HG02852 (cell line): ENCODE measurements at regions not wholly inside any gene's neighbourhood (a gene's known extent, or its start where the extent isn't known, plus 50 kb on each side); places are given as distances from the start of the nearest gene placed in this dataset.
A peak's percentile ranks its signal among the peaks of the same experiment; 100 is the strongest.
"Not testable (repeated sequence)": the region's sequence is repeated elsewhere in the genome, so short reads cannot be mapped to it uniquely, and the experiment has no call there.

Source experiments
- ATAC-seq: cut with Tn5 transposase; IDR thresholded peaks from one replicate; pipeline ENCODE4 v1.9.1; 2021; ENCODE audit warnings: mild to moderate bottlenecking, moderate library complexity; ENCODE audit not compliant: unreplicated experiment

DNA sequence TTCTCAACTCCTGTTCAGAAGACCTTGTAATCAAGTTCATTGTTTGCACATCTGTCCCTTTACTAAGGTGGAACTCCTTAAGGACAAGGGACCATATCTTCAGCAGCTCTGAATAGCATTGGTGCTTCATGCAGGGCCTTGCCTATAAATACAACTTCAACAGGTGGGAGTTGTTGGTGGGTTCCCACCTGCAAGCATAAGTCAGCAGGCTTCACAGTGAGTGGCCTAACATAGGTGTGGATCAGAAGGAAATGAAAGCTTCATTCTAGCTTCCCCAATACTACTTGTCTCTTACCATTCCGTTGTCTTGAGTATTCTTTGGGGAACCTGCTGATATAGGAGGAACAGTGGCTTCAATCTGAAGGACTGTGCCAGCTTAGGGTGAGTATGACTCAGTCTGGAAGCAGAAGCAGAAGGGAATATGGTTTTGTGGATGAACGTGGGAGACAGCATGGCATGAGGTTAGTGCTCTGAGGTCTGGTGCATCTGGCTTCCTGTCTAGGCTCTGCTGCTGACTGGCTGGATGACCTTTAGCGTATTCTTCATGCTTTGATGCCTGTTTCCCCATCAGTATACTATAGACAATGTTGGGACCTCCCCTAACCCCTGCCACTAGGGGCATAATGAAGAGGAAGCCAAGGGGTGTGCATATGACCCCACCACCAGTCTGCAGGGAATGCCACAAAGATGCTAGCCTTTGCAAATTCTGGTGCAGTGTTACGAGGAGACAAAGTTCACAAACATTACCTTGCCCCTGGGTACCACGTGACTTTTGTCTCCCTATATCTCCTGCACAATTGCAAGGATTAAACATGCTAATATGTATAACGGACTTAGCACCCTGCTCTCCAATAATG lies 192.3 kb downstream of the PALM2AKAP2 start:
- ATAC-seq, result peak; percentile 35

DNA sequence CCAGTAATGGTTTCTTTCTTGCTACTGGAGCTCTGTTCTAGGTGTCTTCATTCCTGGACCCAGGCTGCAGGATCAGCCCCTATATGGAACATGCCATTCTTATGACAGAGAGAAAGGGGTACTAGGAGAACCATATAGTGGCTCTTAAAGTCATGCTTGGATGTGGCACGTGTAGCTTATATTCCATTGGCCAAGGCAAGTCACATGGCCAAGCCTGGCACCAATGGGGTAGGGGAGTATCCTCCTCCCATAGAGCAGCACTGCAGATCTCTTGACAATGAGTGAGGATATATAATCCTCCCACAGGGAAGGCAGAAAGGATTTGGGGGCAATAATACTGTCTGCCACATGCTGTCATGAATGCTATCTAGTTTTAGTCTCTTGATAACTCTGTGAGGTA lies 193.3 kb downstream of the PALM2AKAP2 start:
- ATAC-seq, result no peak

DNA sequence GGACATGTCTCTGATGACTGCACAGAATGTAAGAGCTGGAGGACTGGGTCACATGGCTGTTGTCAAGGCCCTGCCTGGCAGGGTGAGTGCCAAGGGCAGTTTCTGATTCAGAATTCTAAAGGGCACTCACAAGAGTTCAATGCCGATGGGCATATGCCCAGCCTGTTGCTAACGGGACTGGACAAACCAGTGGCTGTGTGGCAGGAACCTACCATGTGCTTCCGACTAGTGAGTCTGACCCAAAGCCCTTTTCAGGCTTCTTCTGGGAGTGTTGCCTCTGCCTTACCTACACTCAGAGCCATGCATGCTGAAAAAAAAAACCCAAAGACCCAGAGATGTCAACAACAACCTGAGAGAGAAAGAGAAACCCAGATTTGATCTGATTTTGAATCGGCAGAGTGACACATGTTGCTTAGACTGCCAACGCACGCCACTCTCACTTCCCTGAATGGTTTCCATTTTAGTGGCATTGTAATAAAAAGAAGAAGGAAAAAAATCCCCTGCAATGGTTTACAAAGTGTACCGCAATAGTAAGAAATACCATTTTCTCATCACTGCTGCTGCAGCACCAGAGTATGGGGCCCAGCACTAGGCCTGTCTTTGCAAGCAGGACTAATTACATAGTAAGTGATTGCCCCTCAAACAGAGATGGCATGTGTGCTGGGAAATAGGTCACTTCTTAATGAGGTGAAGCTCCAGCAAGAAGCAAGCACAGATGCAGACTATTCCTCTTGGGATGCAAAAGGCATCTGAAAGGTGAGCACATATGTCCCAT lies 194.3 kb downstream of the PALM2AKAP2 start:
- peak; percentile 78 for ATAC-seq

DNA sequence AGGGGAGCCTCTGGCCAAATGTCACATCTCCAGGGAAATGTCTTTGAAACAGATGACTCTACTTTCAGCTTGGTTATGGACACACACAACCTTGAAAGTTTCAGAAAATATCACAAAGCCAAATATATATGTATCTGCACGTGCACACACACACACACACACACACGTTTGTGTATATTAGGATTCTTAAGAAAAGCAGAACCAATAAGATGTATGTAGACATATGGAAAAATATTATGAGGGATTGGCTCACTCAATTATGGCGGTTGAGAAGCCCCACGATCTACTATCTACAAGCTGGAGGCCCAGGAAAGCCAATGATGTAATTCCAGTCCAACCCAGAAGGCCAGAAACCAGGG lies 194.9 kb downstream of the PALM2AKAP2 start:
- no peak for ATAC-seq

DNA sequence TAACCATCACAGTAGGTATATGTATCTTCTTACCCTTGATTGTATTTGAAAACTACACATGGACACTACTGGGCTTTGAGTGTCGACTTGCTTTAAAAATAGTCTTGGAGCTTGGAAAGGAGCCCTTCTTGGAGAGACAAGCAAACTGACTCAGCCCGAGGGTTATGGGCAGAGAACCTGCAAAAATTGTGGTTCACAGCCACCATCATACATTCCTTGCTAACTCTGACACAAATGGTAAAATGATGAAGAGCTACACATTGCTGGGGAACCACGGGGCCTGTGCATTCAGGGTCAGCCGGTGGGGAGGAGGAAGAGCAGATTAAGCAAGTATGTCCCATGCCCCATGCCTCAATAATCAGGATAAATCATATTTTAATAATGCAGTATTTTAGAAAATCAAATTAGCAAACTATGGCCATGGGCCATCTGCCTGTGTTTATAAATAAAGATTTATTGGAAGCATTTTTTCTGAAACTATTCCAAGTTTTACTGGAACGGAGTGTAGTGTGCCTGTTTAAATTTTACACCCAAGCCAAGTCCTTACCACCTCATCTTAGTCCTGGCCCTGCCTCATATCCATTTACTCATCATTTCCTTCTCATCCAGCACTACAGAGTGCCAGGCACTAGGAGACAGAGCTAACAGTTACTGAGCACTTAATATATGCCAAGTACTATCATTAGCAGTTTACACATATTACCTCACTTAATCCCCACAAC lies 195.7 kb downstream of the PALM2AKAP2 start:
- ATAC-seq, result no peak

DNA sequence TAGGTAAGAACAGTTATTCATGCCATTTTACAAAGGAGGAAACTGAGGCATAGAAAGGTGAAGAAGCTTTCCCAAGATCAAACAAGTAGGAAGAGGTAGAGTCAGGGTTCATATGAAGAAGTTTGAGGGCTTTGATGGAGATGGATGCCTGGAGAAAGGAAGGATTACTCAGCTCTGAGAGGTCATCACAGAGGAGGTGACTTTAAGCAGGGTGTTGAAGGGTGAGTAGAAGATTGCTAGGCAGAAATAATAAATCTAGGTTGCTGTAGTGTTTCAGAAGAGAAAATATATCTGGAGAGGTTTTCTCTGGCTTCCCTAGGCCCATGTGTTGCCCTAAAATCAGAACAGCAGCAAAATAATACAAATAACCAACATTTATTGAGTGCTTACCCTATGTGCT lies 196.3 kb downstream of the PALM2AKAP2 start:
- ATAC-seq, result no peak

DNA sequence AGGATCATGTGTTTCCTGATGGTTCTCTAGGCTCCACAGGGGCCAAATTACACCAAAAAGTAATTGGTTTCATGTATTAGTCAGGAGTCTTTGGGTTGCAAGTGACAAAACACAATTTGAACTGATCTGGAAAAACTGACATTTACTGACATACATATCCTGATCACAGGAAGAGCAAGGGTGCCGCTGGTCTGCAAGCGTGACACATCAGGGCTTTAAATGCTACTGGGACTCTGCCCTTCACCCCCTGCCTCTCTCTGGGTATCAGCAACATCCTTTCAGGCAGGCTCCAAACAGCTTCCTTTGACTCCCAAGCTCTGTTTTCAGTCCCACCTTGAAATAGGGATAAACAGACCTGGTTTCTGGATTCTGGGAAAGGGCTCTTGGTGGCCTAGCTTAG lies 197.5 kb downstream of the PALM2AKAP2 start:
- no peak for ATAC-seq

DNA sequence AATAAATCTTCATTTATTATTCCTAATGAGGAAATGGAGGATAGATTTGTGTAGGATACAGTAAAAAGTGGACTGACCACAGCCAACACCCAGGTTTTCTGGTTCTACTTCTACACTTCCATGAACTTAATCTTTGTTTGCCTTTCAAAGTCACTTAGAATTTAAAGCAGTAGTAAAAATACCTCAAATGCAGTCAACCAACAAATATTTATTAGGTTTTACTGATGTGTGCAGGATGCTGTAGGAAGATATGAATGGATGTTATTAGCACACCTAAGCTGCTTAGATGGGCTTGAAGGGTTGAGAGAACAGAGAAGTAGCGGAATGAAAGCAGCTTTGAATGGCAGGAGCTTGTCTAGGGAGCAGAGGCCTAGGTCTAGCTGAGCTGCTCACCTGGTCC lies 201.1 kb downstream of the PALM2AKAP2 start:
- ATAC-seq, result no peak

DNA sequence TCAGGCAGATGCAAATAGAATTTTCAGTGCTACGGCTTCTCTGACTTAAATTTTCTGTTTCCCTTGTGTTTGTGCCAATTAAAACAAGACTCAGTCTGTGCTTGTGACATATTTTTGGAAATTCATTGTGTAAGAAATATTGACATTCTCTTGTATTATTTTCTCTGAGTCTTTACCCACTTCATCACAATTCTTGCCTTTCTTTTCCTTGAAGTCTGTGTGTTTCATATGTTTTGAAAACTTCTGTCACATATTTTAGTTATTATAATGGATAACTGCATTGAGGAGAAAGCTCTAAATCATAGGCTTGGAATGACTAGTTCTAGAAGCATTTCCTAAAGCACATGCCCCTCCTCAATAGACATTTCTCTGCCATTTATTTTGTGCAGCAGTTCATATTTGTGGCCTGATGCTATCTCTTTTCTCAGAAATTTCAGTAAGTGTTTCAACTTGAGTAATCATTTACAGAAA lies 206.6 kb downstream of the PALM2AKAP2 start:
- ATAC-seq, result no peak

DNA sequence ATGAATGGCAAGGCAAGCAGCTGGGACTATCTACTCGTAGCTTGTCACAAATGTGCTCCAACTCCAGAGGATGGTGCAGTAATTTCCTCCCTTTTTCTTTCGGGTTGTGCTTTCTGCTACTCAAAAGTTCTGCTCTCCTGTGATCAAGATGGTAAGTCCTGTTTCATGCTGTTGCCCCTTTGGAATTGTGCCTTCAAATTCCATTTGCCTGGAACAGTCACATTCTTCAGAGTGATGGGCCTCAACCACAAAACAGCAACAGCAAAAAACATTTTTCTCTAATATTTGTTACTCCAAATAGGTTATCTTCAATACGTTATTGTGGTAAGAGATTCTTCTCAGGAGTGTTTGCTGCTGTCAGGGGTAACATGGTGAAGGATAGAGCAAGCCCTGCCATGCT lies 209.3 kb downstream of the PALM2AKAP2 start:
- no peak for ATAC-seq

DNA sequence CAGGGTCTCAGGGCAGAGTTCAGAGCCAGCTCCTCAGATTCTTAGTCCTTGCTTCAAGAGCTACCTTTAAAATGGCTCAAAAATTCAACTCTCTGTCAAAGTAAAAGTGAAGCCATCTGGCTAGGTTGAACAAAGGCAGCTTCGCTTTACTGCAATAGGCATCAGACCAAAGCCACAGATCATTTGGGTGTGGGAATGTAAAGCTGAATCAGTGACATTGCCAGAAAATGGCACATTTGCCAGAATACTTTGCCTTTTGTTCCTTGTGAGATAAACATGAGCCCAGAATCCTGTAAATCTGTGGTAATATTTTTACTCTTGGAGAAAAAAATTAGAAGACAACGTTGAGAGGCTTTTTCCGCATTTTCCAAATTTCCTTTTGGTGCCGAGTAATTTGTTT lies 210.5 kb downstream of the PALM2AKAP2 start:
- no peak for ATAC-seq

DNA sequence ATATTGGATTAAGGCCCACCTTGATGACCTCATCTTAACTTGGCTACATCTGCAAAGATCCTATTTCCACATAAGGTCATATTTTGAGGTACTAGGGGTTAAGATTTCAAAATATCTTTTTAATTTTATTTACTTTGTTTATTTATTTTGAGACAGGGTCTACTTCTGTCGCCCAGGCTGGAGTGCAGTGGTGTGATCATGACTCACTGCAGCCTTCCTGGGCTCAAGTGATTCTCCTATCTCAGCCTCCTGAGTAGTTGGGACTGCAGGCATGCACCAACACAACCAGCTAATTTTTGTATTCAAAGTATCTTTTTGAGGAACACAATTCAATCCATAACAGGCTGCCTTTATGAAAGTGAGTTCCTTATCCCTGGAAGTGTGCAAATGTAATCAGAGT lies 212.3 kb downstream of the PALM2AKAP2 start:
- no peak for ATAC-seq

DNA sequence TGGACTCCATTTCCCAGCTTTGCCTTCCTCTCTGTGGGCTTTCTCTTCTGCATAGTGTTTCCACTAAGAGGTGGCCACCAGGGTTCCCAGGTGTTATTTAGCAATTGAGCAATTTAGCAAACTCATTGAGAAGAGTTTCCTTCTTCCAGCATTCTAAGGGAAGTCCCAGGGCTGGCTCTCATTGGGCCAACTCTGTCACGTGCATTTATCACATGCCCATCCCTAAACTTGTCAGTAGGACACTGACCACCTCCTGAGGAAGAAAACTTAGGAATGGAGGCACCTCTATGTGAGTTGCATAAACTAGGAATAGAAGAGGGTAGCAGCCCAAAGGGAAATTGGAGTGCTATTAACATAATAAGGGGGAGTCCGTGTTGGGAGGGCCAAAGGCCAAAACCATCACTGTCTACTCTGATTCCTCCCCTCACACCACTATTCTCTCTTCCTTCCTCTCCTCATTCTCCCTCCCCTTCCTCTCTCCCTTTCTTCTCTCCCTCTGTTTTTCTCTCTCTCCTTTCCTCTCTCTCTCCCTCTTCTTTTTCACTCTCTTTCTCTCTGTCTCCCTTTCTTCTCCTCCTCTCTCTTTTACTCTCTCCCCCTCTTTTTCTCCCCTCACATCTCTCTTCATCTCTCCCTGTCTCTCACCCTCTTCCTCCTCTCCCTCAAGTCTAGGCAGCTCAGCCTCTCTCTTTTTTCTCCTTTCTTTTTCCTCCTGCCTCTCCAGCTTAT lies 213.4 kb downstream of the PALM2AKAP2 start:
- ATAC-seq, result no peak

DNA sequence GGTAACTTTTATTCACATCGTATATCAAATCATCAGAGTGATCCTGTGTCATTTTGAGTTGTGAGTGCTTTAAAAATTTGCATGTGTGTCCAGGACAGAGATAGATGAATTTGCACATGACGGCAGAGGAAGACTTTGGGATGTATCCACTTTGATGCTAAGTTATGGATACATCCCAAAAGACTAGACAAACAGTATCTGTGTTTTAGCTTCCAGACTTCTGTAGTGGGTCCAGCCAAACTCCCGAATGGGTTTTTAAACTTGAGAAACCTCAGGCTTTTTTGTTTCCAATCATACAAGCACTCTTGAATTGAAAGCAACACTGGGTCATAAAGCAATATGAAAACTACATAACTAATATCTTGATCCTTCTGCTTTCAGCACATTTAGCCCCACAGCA lies 213.8 kb downstream of the C9orf152 start:
- no peak for ATAC-seq

DNA sequence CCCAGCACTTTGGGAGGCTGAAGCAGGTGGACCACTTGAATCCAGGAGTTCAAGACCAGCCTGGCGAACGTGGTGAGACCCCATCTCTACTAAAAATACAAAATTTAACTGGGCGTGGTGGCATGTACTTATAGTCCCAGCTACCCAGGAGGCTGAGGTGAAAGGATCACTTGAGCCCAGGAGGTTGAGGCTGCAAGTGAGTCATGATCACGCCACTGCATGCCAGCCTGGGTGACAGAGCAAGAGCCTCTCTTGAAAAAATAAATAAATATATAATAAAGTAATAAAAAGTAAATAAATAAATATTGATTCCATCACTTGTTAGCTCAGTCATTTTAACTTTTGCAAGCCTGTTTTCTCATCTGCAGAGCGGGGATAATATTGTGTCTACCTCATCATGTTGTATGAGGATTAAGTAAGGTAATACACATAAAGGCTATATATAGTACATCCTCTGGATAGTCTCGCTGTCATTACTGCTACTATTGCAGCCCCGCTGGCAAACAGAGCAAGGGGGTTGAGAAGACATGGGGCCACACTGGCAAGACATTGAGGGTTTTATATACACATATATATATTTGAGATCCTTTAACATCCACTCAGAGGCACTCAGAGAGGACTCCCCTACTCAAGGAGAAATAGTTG lies 210.9 kb downstream of the C9orf152 start:
- no peak for ATAC-seq

DNA sequence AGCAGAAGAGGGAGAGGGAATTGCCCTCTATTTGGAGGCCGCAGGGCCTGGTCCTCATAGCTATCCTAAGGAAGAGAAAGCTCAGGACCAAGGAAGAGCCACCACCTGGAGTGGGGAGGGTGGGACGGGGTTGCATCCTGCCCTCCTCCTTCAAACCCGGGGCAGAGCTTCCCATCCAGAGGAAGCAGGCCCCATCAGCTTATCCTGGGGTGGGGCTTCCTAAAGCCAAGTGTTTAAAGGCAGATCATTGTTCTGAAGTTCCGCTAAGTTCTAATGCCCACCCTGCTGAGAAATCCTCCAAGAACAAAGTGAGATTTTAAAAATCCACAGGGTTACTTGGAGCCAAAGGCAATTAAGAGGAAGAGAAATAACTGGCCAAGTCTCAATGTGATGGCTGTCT lies 210.3 kb downstream of the C9orf152 start:
- ATAC-seq, result no peak

DNA sequence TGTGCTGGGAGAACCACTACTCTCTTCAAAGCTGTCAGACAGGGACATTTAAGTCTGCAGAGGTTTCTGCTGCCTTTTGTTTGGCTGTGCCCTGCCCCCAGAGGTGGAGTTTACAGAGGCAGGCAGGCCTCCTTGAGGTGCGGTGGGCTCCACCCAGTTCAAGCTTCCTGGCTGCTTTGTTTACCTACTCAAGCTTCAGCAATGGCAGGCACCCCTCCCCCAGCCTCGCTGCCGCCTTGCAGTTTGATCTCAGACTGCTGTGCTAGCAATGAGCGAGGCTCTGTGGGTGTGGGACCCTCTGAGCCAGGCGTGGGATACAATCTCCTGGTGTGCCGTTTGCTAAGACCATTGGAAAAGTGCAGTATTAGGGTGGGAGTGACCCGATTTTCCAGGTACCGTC lies 202.4 kb downstream of the C9orf152 start:
- ATAC-seq, result not testable (repeated sequence)

DNA sequence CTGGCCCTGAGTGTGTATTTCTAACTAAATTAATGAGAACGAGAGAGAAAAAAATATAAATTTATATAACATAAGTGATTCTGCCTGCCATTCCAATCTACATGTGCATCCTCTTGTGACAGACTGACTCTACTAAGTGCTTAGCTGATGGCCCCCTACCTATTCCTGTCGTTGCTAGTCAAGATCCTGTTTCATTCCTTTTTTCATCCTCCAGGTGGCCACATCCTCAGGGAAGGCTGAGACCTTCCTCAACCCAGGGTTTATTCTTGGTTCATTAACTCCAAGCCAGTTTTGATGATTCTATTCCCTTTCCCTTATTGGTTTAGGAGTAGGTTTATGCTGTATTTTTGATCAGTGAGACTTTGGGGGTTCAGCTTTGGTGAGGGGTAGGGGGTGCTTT lies 201.3 kb downstream of the C9orf152 start:
- ATAC-seq, result no peak

DNA sequence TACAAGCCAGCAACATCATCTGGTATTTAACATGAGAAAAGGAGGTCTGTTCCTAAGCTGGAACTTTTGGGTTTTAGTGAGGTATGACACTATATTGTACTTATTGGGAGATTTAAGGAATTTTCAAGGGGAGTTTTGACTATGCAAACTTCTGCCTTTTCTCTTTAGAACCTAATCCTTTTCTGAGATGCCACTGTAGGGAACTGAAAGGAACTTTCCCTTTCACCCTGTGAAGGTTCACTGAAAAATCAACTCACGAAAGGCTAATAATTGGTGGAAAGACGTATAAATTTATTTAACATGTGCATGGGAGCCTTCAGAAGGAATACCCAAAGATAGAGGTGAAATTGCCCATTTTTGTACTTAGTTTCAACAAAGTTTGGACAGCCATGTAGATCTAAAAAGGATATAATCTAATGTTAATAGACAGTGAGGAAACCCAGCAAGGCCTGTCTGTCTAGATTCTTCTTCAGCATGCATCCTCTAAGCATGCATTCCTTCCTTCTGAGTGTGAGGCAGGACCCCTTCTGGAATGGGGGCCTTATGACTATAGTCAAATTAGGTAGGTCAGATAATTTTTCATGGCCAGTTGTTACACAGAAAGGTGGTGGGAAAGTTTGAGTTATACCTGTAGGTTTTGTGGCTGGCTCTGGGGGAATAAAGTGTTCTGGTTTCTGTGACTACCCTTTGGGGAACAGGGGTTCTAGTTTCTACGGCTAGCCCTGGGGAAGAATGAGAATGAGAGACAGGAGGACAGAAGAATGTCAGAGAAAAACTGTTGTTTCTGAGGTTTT lies 200.3 kb downstream of the C9orf152 start:
- peak; percentile 91 for ATAC-seq

DNA sequence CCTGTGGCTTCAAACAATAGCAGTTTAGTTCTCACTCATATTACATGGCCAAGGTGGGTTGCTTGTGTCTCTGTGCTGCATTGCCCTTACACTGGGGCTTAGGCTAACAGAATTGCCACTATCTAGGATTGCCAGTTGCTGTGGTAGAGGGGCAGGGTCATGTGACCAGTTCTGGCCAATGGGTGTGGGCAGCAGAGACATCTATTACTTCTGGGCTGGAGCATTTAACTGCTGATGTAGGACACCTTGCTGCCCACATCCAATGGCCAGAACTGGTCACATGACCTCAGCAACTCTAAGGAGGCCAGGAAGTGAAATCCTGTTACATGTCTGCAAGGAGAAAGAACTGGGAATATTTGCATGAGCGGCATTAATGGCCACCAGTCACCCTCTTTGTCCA lies 199.3 kb downstream of the C9orf152 start:
- ATAC-seq, result peak; percentile 9
